Epithelial cell of proximal tubule (primary cell): ENCODE measurements at regions not wholly inside any gene's neighbourhood (a gene's known extent, or its start where the extent isn't known, plus 50 kb on each side); places are given as distances from the start of the nearest gene placed in this dataset.

Experiments used
- DNase-seq: peaks from one replicate; pipeline ENCODE4 v3.0.0-alpha.2; 2011; ENCODE audit warnings: low read depth
- H3K4me3 ChIP-seq: 2 replicates; pipeline ENCODE4 v1.5.1; 2011; ENCODE audit warnings: low read depth, mild to moderate bottlenecking, low read length
- TF ChIP-seq, protein P1 (sequence below): conservative IDR thresholded peaks from 2 replicates; pipeline ENCODE4 v1.5.1; 2012; ENCODE audit warnings: low read depth, mild to moderate bottlenecking, low read length

- TF ChIP-seq, protein P1, sequence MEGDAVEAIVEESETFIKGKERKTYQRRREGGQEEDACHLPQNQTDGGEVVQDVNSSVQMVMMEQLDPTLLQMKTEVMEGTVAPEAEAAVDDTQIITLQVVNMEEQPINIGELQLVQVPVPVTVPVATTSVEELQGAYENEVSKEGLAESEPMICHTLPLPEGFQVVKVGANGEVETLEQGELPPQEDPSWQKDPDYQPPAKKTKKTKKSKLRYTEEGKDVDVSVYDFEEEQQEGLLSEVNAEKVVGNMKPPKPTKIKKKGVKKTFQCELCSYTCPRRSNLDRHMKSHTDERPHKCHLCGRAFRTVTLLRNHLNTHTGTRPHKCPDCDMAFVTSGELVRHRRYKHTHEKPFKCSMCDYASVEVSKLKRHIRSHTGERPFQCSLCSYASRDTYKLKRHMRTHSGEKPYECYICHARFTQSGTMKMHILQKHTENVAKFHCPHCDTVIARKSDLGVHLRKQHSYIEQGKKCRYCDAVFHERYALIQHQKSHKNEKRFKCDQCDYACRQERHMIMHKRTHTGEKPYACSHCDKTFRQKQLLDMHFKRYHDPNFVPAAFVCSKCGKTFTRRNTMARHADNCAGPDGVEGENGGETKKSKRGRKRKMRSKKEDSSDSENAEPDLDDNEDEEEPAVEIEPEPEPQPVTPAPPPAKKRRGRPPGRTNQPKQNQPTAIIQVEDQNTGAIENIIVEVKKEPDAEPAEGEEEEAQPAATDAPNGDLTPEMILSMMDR = peak; percentile 48
- no peak for DNase-seq
- H3K4me3 ChIP-seq = no peak overlapping the region
These were observed 85.5 kb upstream of the NUDT12 start for GRCh38 chr5:103648086-103648485.

- H3K4me3 ChIP-seq = no peak overlapping the region
- DNase-seq = no peak
- TF ChIP-seq, protein P1 = no peak
These were observed 84.4 kb upstream of the NUDT12 start for GRCh38 chr5:103646698-103647614.

- TF ChIP-seq, protein P1 = no peak
- no peak overlapping the region for H3K4me3 ChIP-seq
- DNase-seq = no peak
These were observed 83.2 kb upstream of the NUDT12 start for GRCh38 chr5:103645816-103646215.

DNA sequence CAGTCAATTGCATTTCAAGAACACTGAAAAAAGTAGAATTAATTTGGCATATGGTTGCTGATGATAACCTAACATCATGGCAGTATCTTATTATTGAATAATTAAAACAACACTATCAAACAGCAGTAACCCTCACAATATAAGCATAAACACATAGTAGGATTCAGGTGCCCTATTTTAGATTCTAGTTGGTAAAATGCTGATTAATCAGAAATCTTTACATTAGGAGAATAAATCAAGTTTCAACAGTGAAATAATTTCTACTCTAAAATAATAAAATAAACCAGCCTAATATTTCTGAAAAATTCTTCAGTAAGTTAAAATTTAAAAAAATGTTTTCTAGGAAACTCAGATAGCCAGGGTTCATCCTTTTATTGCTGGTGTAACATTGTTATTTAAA is 76.4 kb upstream of the NUDT12 start:
- TF ChIP-seq, protein P1 = no peak
- no peak overlapping the region for H3K4me3 ChIP-seq
- no peak for DNase-seq

DNA sequence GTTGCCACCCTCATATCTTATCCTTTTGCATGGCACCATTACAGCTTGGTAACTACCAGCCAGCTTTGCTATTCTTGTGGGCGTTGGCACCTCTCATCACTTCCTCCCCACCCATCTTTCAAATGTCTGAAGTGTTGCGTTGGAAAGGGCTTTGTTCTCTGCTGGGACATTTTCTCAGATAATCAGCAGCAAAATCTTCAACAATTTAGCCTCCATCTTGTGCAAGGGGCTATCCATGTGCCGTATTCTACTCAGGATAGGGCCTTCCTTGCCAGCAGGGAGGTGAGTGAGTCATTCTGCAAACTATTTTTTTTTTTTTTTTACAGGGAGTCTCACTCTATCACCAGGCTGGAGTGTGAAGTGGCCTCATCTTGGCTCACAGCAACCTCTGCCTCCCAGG is 62.1 kb upstream of the NUDT12 start:
- H3K4me3 ChIP-seq = no peak overlapping the region
- TF ChIP-seq, protein P1 = no peak
- peak; percentile 10 for DNase-seq

DNA sequence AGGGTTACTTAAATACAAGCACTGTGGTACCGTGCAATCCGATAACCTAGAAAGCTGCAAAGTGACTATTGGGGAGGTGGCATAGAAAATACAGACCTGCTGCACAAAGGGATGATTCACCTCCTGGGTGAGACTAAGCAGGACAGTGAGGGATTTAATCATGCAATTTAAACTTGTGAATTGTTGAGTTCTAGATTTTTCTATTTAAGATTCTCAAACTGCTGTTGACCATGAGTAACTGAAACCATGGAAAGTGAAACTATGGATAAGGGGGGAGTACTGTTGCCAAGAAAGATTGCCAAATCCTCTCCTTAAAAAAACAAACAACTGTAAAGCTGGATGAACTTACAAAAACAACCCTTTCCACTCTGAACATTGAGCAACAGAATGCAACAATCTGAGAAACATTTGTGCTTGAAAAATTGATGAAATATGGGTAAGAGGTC is 61.5 kb upstream of the NUDT12 start:
- TF ChIP-seq, protein P1 = no peak
- DNase-seq = peak; percentile 95
- no peak overlapping the region for H3K4me3 ChIP-seq

GRCh38 chr5:103623425-103623824 is 60.8 kb upstream of the NUDT12 start:
- TF ChIP-seq, protein P1 = no peak
- H3K4me3 ChIP-seq = no peak overlapping the region
- DNase-seq = no peak
